GM21390 (cell line): ENCODE measurements at regions not wholly inside any gene's neighbourhood (a gene's known extent, or its start where the extent isn't known, plus 50 kb on each side); places are given as distances from the start of the nearest gene placed in this dataset.
"Not testable (repeated sequence)": the region's sequence is repeated elsewhere in the genome, so short reads cannot be mapped to it uniquely, and the experiment has no call there.

Experiments used
- ATAC-seq: cut with Tn5 transposase; IDR thresholded peaks from one replicate; pipeline ENCODE4 v1.9.1; 2021; ENCODE audit not compliant: unreplicated experiment

GRCh38 chr6:167467793-167468431, 143.0 kb downstream of the TTLL2 start:
- ATAC-seq, result no peak

GRCh38 chr6:167469101-167469500, 144.2 kb downstream of the TTLL2 start:
- no peak for ATAC-seq

- no peak for ATAC-seq
These were observed 144.8 kb downstream of the TTLL2 start for GRCh38 chr6:167469672-167470071.

- ATAC-seq, result no peak
These were observed 145.4 kb downstream of the TTLL2 start for GRCh38 chr6:167470101-167470835.

- ATAC-seq, result no peak
These were observed 146.1 kb downstream of the TTLL2 start for GRCh38 chr6:167470836-167471547.

GRCh38 chr6:167471548-167471930, 146.7 kb downstream of the TTLL2 start:
- no peak for ATAC-seq

GRCh38 chr6:167472148-167472547, 147.3 kb downstream of the TTLL2 start:
- ATAC-seq, result no peak

- ATAC-seq, result no peak
These were observed 148.0 kb downstream of the TTLL2 start for GRCh38 chr6:167472880-167473279.

GRCh38 chr6:167474171-167474570, 149.3 kb downstream of the TTLL2 start:
- no peak for ATAC-seq

- ATAC-seq, result no peak
These were observed 149.8 kb downstream of the TTLL2 start for GRCh38 chr6:167474725-167475124.

GRCh38 chr6:167475947-167476346, 151.1 kb downstream of the TTLL2 start:
- no peak for ATAC-seq

- ATAC-seq, result no peak
These were observed 152.1 kb downstream of the TTLL2 start for GRCh38 chr6:167476844-167477595.

GRCh38 chr6:167477688-167478087, 152.8 kb downstream of the TTLL2 start:
- ATAC-seq, result no peak

GRCh38 chr6:167479301-167479700, 154.4 kb downstream of the TTLL2 start:
- ATAC-seq, result no peak

GRCh38 chr6:167479901-167480648, 155.2 kb downstream of the TTLL2 start:
- ATAC-seq, result no peak

- ATAC-seq, result no peak
These were observed 156.5 kb downstream of the TTLL2 start for GRCh38 chr6:167481307-167481926.

- not testable (repeated sequence) for ATAC-seq
These were observed 157.9 kb downstream of the TTLL2 start for GRCh38 chr6:167482801-167483200.

- ATAC-seq, result no peak
These were observed 160.5 kb downstream of the TTLL2 start for GRCh38 chr6:167485186-167485978.
